ENCODE measurements at regions not wholly inside any gene's neighbourhood (a gene's known extent, or its start where the extent isn't known, plus 50 kb on each side); places are given as distances from the start of the nearest gene placed in this dataset.

DNA sequence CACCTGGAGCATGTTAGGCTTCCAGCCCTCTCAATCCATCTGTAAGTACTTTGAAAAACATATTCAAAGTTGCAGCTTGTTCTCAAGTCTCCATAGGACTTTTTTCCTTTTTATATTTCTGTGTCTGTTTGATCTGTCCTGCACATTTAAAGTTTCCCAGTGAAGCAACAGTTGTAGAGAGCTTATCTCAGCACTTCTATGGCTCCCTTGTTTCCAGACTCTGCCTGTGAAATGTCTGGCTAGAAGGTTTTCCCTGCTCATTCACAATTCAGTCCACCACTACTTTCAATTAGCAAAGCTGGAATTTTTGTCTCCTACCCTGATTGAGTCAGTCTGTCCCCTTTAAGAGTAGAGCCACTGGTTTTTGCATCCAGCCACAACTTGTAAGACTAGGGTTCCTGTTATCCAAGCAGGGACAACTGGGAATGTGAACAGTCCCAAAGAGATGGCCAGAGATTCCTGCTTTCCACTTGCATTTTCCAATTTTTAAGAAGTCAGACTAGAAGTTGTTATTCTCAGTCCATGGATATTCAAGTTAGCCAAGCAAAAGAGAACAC is 116.1 kb downstream of the GASK1B start:
- TF ChIP-seq, protein P1, sequence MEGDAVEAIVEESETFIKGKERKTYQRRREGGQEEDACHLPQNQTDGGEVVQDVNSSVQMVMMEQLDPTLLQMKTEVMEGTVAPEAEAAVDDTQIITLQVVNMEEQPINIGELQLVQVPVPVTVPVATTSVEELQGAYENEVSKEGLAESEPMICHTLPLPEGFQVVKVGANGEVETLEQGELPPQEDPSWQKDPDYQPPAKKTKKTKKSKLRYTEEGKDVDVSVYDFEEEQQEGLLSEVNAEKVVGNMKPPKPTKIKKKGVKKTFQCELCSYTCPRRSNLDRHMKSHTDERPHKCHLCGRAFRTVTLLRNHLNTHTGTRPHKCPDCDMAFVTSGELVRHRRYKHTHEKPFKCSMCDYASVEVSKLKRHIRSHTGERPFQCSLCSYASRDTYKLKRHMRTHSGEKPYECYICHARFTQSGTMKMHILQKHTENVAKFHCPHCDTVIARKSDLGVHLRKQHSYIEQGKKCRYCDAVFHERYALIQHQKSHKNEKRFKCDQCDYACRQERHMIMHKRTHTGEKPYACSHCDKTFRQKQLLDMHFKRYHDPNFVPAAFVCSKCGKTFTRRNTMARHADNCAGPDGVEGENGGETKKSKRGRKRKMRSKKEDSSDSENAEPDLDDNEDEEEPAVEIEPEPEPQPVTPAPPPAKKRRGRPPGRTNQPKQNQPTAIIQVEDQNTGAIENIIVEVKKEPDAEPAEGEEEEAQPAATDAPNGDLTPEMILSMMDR (IDR thresholded peaks at IDR 0.05), result no peak
- no peak for TF ChIP-seq POLR2A (IDR thresholded peaks at IDR 0.05)
